H1 (cell line): ENCODE measurements at regions not wholly inside any gene's neighbourhood (a gene's known extent, or its start where the extent isn't known, plus 50 kb on each side); places are given as distances from the start of the nearest gene placed in this dataset.

Source experiments
- CTCF ChIA-PET: fragments of 300-600 bp; sonication (Branson Sonifier 250); formaldehyde crosslinking; loops from one replicate; lab custom pipeline; 2021; ENCODE audit not compliant: partially characterized antibody; lab: Charles Lee
- POLR2A ChIA-PET: fragments of 300-600 bp; sonication (Branson Sonifier 250); formaldehyde crosslinking; loops from one replicate; lab custom pipeline; 2021; ENCODE audit warnings: inconsistent platforms; ENCODE audit not compliant: partially characterized antibody; lab: Charles Lee
- DNase-seq, 2 experiments: peaks; one replicate each; pipeline versions ENCODE4 v3.0.0 to v3.0.0-alpha.2; 2010 to 2022; ENCODE audit warnings: low spot score in 2 of 2, low read depth in 1 of 2, mixed read lengths in 1 of 2
- FAIRE-seq: peaks from 2 replicates; lab custom pipeline; 2011; peaks lifted over from hg19 to GRCh38; lab: Jason Lieb, UNC
- H2AFZ ChIP-seq: 2 replicates; pipeline ENCODE4 v1.8.1; 2012; ENCODE audit warnings: low read length, inconsistent platforms
- H2AK5ac ChIP-seq: 2 replicates; pipeline ENCODE4 v1.6.1; 2013; ENCODE audit warnings: low read depth, low read length
- H2BK120ac ChIP-seq: replicated peaks from 2 replicates; pipeline ENCODE3; 2013; ENCODE audit warnings: low read depth, low read length, inconsistent platforms
- H2BK12ac ChIP-seq: 2 replicates; pipeline ENCODE4 v1.6.1; 2013; ENCODE audit warnings: low read depth, low read length
- H2BK15ac ChIP-seq: 2 replicates; pipeline ENCODE4 v1.6.1; 2013; ENCODE audit warnings: low read length
- H2BK20ac ChIP-seq: 2 replicates; pipeline ENCODE4 v1.6.1; 2013; ENCODE audit warnings: low read length
- H2BK5ac ChIP-seq: 2 replicates; pipeline ENCODE4 v1.6.1; 2013; ENCODE audit warnings: low read depth, low read length
- H3K14ac ChIP-seq: 2 replicates; pipeline ENCODE4 v1.6.1; 2013; ENCODE audit warnings: inconsistent platforms; ENCODE audit not compliant: insufficient read length
- H3K18ac ChIP-seq: 2 replicates; pipeline ENCODE4 v1.6.1; 2013; ENCODE audit warnings: low read length; ENCODE audit errors: extremely low read depth
- H3K23ac ChIP-seq: 2 replicates; pipeline ENCODE4 v1.6.1; 2013; ENCODE audit warnings: inconsistent platforms; ENCODE audit not compliant: insufficient read length
- H3K23me2 ChIP-seq: 2 replicates; pipeline ENCODE4 v1.6.1; 2013; ENCODE audit warnings: low read depth, low read length
- H3K27ac ChIP-seq: 2 replicates; pipeline ENCODE4 v1.6.1; 2011; ENCODE audit warnings: low read depth, low read length, inconsistent platforms
- H3K27me3 ChIP-seq, 4 experiments: replicated peaks in 1 of 4; 1 replicate in 1 of 4; 2 replicates in 3 of 4; pipeline versions ENCODE4 v1.6.1 to v1.8.1; 2011 to 2013; ENCODE audit warnings: low read length in 3 of 4, mild to moderate bottlenecking in 3 of 4, inconsistent platforms in 2 of 4, mixed read lengths in 2 of 4, moderate library complexity in 1 of 4; ENCODE audit not compliant: control insufficient read depth in 3 of 4, insufficient read depth in 3 of 4; ENCODE audit errors: extremely low read depth in 1 of 4
- H3K36me3 ChIP-seq, 4 experiments: 2 replicates each; pipeline versions ENCODE4 v1.6.1 to v1.8.1; 2011 to 2013; ENCODE audit warnings: mild to moderate bottlenecking in 4 of 4, low read length in 3 of 4, moderate library complexity in 2 of 4, control low read depth in 1 of 4, inconsistent platforms in 1 of 4; ENCODE audit not compliant: insufficient read depth in 4 of 4, control insufficient read depth in 2 of 4
- H3K4ac ChIP-seq: replicated peaks from 2 replicates; pipeline ENCODE3; 2013; ENCODE audit warnings: low read length, low read depth, mixed read lengths, inconsistent platforms; ENCODE audit not compliant: insufficient read length
- H3K4me1 ChIP-seq, 4 experiments: replicated peaks in 1 of 4; 1 replicate in 1 of 4; 2 replicates in 3 of 4; pipeline versions ENCODE4 v1.6.1 to v1.8.1; 2011 to 2013; ENCODE audit warnings: low read length in 3 of 4, inconsistent platforms in 2 of 4, mixed read lengths in 1 of 4; ENCODE audit not compliant: insufficient read depth in 4 of 4, control insufficient read depth in 3 of 4
- H3K4me2 ChIP-seq, 2 experiments: 2 replicates each; pipeline versions ENCODE4 v1.6.1 to v1.8.1; 2011 to 2013; ENCODE audit warnings: low read depth in 2 of 2, low read length in 2 of 2, control low read depth in 1 of 2, inconsistent platforms in 1 of 2, mild to moderate bottlenecking in 1 of 2; ENCODE audit not compliant: insufficient read depth in 1 of 2
- H3K4me3 ChIP-seq, 4 experiments: fragments of 200-600, 300-600 bp in 1 of 4; sonication (generic), shearing (Covaris generic), sonication (Bioruptor Twin) in 1 of 4; 2 replicates each; pipeline versions ENCODE4 v1.5.1 to v1.8.1; 2011 to 2016; ENCODE audit warnings: low read length in 4 of 4, low read depth in 3 of 4, control low read depth in 2 of 4, inconsistent platforms in 2 of 4, mild to moderate bottlenecking in 2 of 4, mixed read lengths in 1 of 4, moderate library complexity in 1 of 4; ENCODE audit not compliant: insufficient read depth in 2 of 4; ENCODE audit errors: extremely low read depth in 1 of 4
- H3K56ac ChIP-seq: replicated peaks from 2 replicates; pipeline ENCODE3; 2013; ENCODE audit warnings: low read depth, mild to moderate bottlenecking, mixed read lengths, low read length, inconsistent platforms; ENCODE audit not compliant: insufficient read length
- H3K79me1 ChIP-seq: 2 replicates; pipeline ENCODE4 v1.6.1; 2013; ENCODE audit warnings: low read depth, low read length, control low read depth
- H3K79me2 ChIP-seq, 2 experiments: 2 replicates each; pipeline versions ENCODE4 v1.6.1 to v1.8.1; 2012 to 2013; ENCODE audit warnings: low read length in 2 of 2, mild to moderate bottlenecking in 2 of 2, inconsistent platforms in 1 of 2; ENCODE audit not compliant: insufficient read depth in 2 of 2, control insufficient read depth in 1 of 2
- H3K9ac ChIP-seq, 4 experiments: replicated peaks in 1 of 4; 1 replicate in 1 of 4; 2 replicates in 3 of 4; pipeline versions ENCODE4 v1.6.1 to v1.8.1; 2011 to 2013; ENCODE audit warnings: low read depth in 3 of 4, low read length in 3 of 4, control low read depth in 2 of 4, mild to moderate bottlenecking in 2 of 4, moderate library complexity in 2 of 4, inconsistent platforms in 1 of 4; ENCODE audit errors: extremely low read depth in 1 of 4
- H3K9me3 ChIP-seq, 2 experiments: 2 replicates each; pipeline versions ENCODE4 v1.6.1 to v1.8.1; 2012 to 2013; ENCODE audit warnings: mild to moderate bottlenecking in 2 of 2, moderate library complexity in 2 of 2, control low read depth in 1 of 2, inconsistent platforms in 1 of 2, low read depth in 1 of 2, low read length in 1 of 2, mixed read lengths in 1 of 2; ENCODE audit not compliant: insufficient read depth in 2 of 2
- H4K20me1 ChIP-seq, 2 experiments: replicated peaks in 1 of 2; 2 replicates each; pipeline versions ENCODE3 to v1.8.1; 2011 to 2013; ENCODE audit warnings: inconsistent platforms in 2 of 2, low read length in 2 of 2, mild to moderate bottlenecking in 1 of 2; ENCODE audit not compliant: insufficient read depth in 2 of 2, control insufficient read depth in 1 of 2
- H4K5ac ChIP-seq: 2 replicates; pipeline ENCODE4 v1.6.1; 2013; ENCODE audit warnings: low read length, low read depth, mixed read lengths, inconsistent platforms; ENCODE audit not compliant: insufficient read length
- H4K8ac ChIP-seq: 2 replicates; pipeline ENCODE4 v1.8.0; 2013; ENCODE audit warnings: mild to moderate bottlenecking, moderate library complexity, low read length, inconsistent platforms; ENCODE audit not compliant: insufficient read depth; ENCODE audit errors: extremely low read depth
- H4K91ac ChIP-seq: replicated peaks from 2 replicates; pipeline ENCODE3; 2013; ENCODE audit warnings: low read length, mixed read lengths, inconsistent platforms; ENCODE audit not compliant: insufficient read length
- ASH2L ChIP-seq: fragments of 200-600, 300-600 bp; sonication (generic); IDR thresholded peaks from one replicate; pipeline ENCODE4 v1.7.1; 2017; ENCODE audit warnings: low read length
- BRCA1 ChIP-seq: IDR thresholded peaks from 2 replicates; pipeline ENCODE4 v1.6.1; 2012; ENCODE audit warnings: low read depth, low read length, improper control_type of control experiment
- CEBPB ChIP-seq: IDR thresholded peaks from 2 replicates; pipeline ENCODE4 v1.6.1; 2012; ENCODE audit warnings: low read depth, low read length
- CTBP2 ChIP-seq: IDR thresholded peaks from 2 replicates; pipeline ENCODE4 v1.7.0; 2011; ENCODE audit warnings: borderline replicate concordance, mild to moderate bottlenecking, moderate library complexity, mixed read lengths, low read length; ENCODE audit not compliant: insufficient read depth, insufficient read length
- GABPA ChIP-seq: IDR thresholded peaks from 2 replicates; pipeline ENCODE4 v1.6.1; 2011; ENCODE audit warnings: mild to moderate bottlenecking, low read length, moderate library complexity, borderline replicate concordance; ENCODE audit not compliant: insufficient read depth
- POU5F1 ChIP-seq: IDR thresholded peaks from 2 replicates; pipeline ENCODE4 v1.6.1; 2011; ENCODE audit warnings: low read depth, mild to moderate bottlenecking, low read length, moderate library complexity
- RFX5 ChIP-seq: IDR thresholded peaks from 2 replicates; pipeline ENCODE4 v1.6.1; 2011; ENCODE audit warnings: low read depth, low read length, improper control_type of control experiment, borderline replicate concordance
- RNF2 ChIP-seq: fragments of 200-900, 300-1000 bp; sonication (generic); IDR thresholded peaks from 2 replicates; pipeline ENCODE4 v1.7.1; 2016; ENCODE audit warnings: borderline replicate concordance, low read depth, mild to moderate bottlenecking, antibody characterized with exemption, low read length; ENCODE audit not compliant: poor library complexity, severe bottlenecking; ENCODE audit errors: missing control alignments
- SUZ12 ChIP-seq: fragments of 200-600 bp; sonication (generic); IDR thresholded peaks from 2 replicates; pipeline ENCODE4 v1.6.1; 2012; ENCODE audit warnings: mild to moderate bottlenecking, inconsistent platforms, low read length, moderate library complexity, mixed read lengths
- TBP ChIP-seq: IDR thresholded peaks from 2 replicates; pipeline ENCODE4 v1.6.1; 2011; ENCODE audit warnings: low read depth, low read length, improper control_type of control experiment
- YY1 ChIP-seq: IDR thresholded peaks from 2 replicates; pipeline ENCODE4 v1.6.1; 2011; ENCODE audit warnings: low read depth, mild to moderate bottlenecking, low read length
- WGBS, 2 experiments: shearing (Covaris generic) in 1 of 2; methylation state at CpG; one replicate each; pipeline versions ENCODE4 v1.1.6 to v1.1.7; 2013 to 2015; ENCODE audit warnings: low lambda C conversion rate in 2 of 2, mixed read lengths in 2 of 2, inconsistent platforms in 1 of 2, low coverage in 1 of 2, missing lambda C conversion rate in 1 of 2; ENCODE audit not compliant: insufficient replicate concordance in 2 of 2, insufficient coverage in 1 of 2, insufficient read length in 1 of 2; ENCODE audit errors: extremely low coverage in 1 of 2, missing lambda C conversion rate in 1 of 2; 5-methylcytosine and 5-hydroxymethylcytosine counted together

- FAIRE-seq: no peak
- H3K36me3 ChIP-seq: no peaks in the 10 kb centered on the region
These were observed 171.3 kb upstream of the OSR1 start for GRCh38 chr2:19529677-19530076.

More at GRCh38 chr2:19529677-19530076, 171.3 kb upstream of the OSR1 start:
- 74% methylated on average over 3 of the region's 3 CpGs; no CpG with 5 or more reads in 1 of the 2 experiments for WGBS, 2 experiments
- Histone ChIP-seq H3K56ac (no peak overlapping the region), H3K27ac (no peak overlapping the region), H3K9ac (no peak overlapping the region), H3K4me3 (no peak overlapping the region), H2BK20ac (no peak overlapping the region), H4K20me1 (no peaks in the 10 kb centered on the region), H2BK12ac (no peak overlapping the region), H3K14ac (no peak overlapping the region), H3K23me2 (no peaks in the 10 kb centered on the region), H3K4me1 (no peaks in the 10 kb centered on the region), H2AFZ (no peak overlapping the region), H3K23ac (no peak overlapping the region), H4K5ac (no peak overlapping the region), H3K9me3 (no peaks in the 10 kb centered on the region), H2BK15ac (no peak overlapping the region), H3K4ac (no peak overlapping the region), H3K27me3 (no peaks in the 10 kb centered on the region), H2BK120ac (no peak overlapping the region), H3K18ac (no peak overlapping the region), H4K8ac (no peak overlapping the region), H4K91ac (no peak overlapping the region), H3K79me2 (no peaks in the 10 kb centered on the region), H2BK5ac (no peak overlapping the region), H2AK5ac (no peak overlapping the region), H3K4me2 (no peak overlapping the region), H3K79me1 (no peaks in the 10 kb centered on the region)
- DNase-seq: no peak
- TF ChIP-seq GABPA (no peak), RNF2 (no peak), RFX5 (no peak), ASH2L (no peak), SUZ12 (no peak), TBP (no peak), CTBP2 (no peak), POU5F1 (no peak), CEBPB (no peak), YY1 (no peak), BRCA1 (no peak)
- CTCF ChIA-PET: interaction anchor here (0.6 kb wide), 1 partner anchor 171 kb away, joined by 3 read pairs; no protein-coding TSS in a partner anchor
- POLR2A ChIA-PET: no interaction called here
